HG03135 (cell line): ENCODE measurements at regions not wholly inside any gene's neighbourhood (a gene's known extent, or its start where the extent isn't known, plus 50 kb on each side); places are given as distances from the start of the nearest gene placed in this dataset.
A peak's percentile ranks its signal among the peaks of the same experiment; 100 is the strongest.
"Not testable (repeated sequence)": the region's sequence is repeated elsewhere in the genome, so short reads cannot be mapped to it uniquely, and the experiment has no call there.

Source experiments
- ATAC-seq: cut with Tn5 transposase; IDR thresholded peaks from one replicate; pipeline ENCODE4 v1.9.1; 2021; ENCODE audit warnings: mild to moderate bottlenecking, moderate library complexity; ENCODE audit not compliant: unreplicated experiment

- not testable (repeated sequence) for ATAC-seq
Observed at GRCh38 chr7:55705728-55706450, 133.6 kb upstream of the VOPP1 start.

GRCh38 chr7:55702831-55703230, 130.5 kb upstream of the VOPP1 start:
- ATAC-seq, result not testable (repeated sequence)

GRCh38 chr7:55699450-55699842, 127.1 kb upstream of the VOPP1 start:
- not testable (repeated sequence) for ATAC-seq

- peak; percentile 66 for ATAC-seq
Observed at GRCh38 chr7:55698607-55699449, 126.5 kb upstream of the VOPP1 start.

- ATAC-seq, result not testable (repeated sequence)
Observed at GRCh38 chr7:55695893-55696701, 123.8 kb upstream of the VOPP1 start.

GRCh38 chr7:55694484-55694883, 122.2 kb upstream of the VOPP1 start:
- ATAC-seq, result not testable (repeated sequence)

GRCh38 chr7:55688684-55689681, 116.7 kb upstream of the VOPP1 start:
- not testable (repeated sequence) for ATAC-seq

GRCh38 chr7:55688261-55688660, 116.0 kb upstream of the VOPP1 start:
- not testable (repeated sequence) for ATAC-seq

- not testable (repeated sequence) for ATAC-seq
Observed at GRCh38 chr7:55687252-55687651, 115.0 kb upstream of the VOPP1 start.

- not testable (repeated sequence) for ATAC-seq
Observed at GRCh38 chr7:55686771-55687170, 114.5 kb upstream of the VOPP1 start.

GRCh38 chr7:55683501-55683900, 111.2 kb upstream of the VOPP1 start:
- not testable (repeated sequence) for ATAC-seq

- ATAC-seq, result not testable (repeated sequence)
Observed at GRCh38 chr7:55675589-55675988, 103.3 kb upstream of the VOPP1 start.

GRCh38 chr7:55673525-55673924, 101.2 kb upstream of the VOPP1 start:
- ATAC-seq, result not testable (repeated sequence)

- not testable (repeated sequence) for ATAC-seq
Observed at GRCh38 chr7:55672084-55672483, 99.8 kb upstream of the VOPP1 start.

GRCh38 chr7:55657654-55658053, 85.4 kb upstream of the VOPP1 start:
- no peak for ATAC-seq

- no peak for ATAC-seq
Observed at GRCh38 chr7:55651057-55651456, 78.8 kb upstream of the VOPP1 start.

GRCh38 chr7:55649238-55649637, 76.9 kb upstream of the VOPP1 start:
- no peak for ATAC-seq

GRCh38 chr7:55644567-55644966, 72.3 kb upstream of the VOPP1 start:
- ATAC-seq, result no peak

- no peak for ATAC-seq
Observed at GRCh38 chr7:55642266-55642665, 70.0 kb upstream of the VOPP1 start.

GRCh38 chr7:55641811-55642210, 69.5 kb upstream of the VOPP1 start:
- ATAC-seq, result peak; percentile 69
